ENCODE measurements at regions not wholly inside any gene's neighbourhood (a gene's known extent, or its start where the extent isn't known, plus 50 kb on each side); places are given as distances from the start of the nearest gene placed in this dataset.
A peak's percentile ranks its signal among the peaks of the same experiment; 100 is the strongest.

DNA sequence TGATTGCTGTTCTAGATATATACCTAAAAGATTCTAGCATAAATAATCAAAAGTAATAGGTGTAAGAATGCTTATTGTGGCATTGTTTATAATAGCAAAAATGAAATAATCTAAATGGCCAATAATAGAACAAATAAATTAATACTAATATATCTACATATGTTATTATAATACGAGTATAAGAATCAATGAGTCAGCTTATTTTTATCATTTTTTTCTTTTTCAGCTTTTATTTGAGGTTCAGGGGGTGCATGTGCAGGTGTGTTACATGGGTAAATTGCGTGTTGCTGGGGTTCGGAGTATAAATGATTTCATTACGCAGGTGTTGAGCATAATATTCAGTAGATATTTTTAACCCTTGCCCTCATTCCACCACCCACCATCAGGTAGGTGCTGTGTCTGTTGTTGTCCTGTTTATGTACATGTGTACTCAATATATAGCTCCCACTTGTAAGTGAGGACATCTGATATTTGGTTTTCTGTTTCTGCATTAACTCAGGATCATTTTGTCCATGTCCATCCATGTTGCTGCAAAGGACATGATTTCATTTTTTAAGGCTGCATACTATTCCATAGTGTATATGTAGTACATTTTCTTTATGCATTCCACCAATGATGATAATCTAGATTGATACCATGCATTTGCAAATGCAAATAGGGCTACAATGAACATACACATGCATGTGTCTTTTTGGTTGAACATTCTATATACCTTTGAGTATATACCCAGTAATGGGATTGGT is 122.2 kb upstream of the GMNC start:
- TF ChIP-seq, protein P1, sequence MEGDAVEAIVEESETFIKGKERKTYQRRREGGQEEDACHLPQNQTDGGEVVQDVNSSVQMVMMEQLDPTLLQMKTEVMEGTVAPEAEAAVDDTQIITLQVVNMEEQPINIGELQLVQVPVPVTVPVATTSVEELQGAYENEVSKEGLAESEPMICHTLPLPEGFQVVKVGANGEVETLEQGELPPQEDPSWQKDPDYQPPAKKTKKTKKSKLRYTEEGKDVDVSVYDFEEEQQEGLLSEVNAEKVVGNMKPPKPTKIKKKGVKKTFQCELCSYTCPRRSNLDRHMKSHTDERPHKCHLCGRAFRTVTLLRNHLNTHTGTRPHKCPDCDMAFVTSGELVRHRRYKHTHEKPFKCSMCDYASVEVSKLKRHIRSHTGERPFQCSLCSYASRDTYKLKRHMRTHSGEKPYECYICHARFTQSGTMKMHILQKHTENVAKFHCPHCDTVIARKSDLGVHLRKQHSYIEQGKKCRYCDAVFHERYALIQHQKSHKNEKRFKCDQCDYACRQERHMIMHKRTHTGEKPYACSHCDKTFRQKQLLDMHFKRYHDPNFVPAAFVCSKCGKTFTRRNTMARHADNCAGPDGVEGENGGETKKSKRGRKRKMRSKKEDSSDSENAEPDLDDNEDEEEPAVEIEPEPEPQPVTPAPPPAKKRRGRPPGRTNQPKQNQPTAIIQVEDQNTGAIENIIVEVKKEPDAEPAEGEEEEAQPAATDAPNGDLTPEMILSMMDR (IDR thresholded peaks at IDR 0.05; ENCODE audit: low read depth, low read length): no peak
- TF ChIP-seq MYC (IDR thresholded peaks at IDR 0.05; ENCODE audit: low read depth, low read length) (no peak), POLR2A (IDR thresholded peaks at IDR 0.05; ENCODE audit: extremely low read depth, insufficient read length) (no peak)
- TF ChIP-seq, protein P2, sequence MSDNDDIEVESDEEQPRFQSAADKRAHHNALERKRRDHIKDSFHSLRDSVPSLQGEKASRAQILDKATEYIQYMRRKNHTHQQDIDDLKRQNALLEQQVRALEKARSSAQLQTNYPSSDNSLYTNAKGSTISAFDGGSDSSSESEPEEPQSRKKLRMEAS (IDR thresholded peaks at IDR 0.05; ENCODE audit: low read depth, low read length): no peak
- H3K4me3 ChIP-seq (ENCODE audit: low read depth, low read length): no peak overlapping the region
- no peak for DNase-seq (ENCODE audit: low read depth)

DNA sequence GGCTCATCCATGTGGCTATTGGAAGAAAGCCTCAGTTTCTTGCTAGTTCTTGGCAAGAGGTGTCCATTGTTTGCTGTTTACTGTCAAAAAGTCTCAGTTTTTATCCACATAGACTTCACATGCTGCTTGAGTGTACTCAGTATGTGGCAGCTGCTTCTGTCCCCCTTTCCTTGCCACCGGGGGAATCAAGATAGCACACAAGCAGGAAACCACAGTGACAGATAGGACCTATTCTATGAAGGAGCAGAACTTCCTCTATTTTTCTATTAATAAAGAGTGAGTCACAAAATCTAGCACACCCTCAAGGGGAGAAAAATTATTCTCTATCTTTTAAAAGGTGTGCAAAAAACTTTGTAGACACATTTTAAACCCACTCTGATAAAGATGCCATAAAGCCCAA is 121.4 kb upstream of the GMNC start:
- H3K4me3 ChIP-seq (ENCODE audit: low read depth, low read length): no peak overlapping the region
- no peak for TF ChIP-seq MYC (IDR thresholded peaks at IDR 0.05; ENCODE audit: low read depth, low read length)
- TF ChIP-seq, protein P1 (IDR thresholded peaks at IDR 0.05; ENCODE audit: low read depth, low read length): no peak
- DNase-seq (ENCODE audit: low read depth): peak; percentile 71

DNA sequence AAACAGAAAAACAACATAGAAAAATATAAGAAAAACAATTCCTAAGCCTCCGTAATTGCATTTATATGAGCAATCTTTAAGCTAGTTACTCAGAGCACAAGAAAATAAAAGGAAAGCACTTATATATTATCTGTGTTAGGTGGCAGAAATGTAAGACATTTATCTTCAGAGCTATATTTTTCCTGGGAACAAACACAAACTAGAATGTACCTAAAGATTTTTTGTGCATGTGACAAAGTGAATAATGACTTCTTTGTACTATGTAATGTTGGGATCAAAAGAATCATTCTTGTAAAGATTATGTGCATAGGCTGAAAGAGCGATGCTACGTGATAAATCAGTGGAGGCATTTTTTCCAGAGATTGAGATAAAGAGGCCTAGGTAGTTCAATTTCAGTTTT is 111.3 kb upstream of the GMNC start:
- TF ChIP-seq, protein P1 (IDR thresholded peaks at IDR 0.05; ENCODE audit: low read depth, low read length): no peak
- TF ChIP-seq POLR2A (IDR thresholded peaks at IDR 0.05; ENCODE audit: extremely low read depth, insufficient read length) (no peak), MYC (IDR thresholded peaks at IDR 0.05; ENCODE audit: low read depth, low read length) (no peak)
- TF ChIP-seq, protein P2 (IDR thresholded peaks at IDR 0.05; ENCODE audit: low read depth, low read length): no peak
- H3K4me3 ChIP-seq (ENCODE audit: low read depth, low read length): no peak overlapping the region
- no peak for DNase-seq (ENCODE audit: low read depth)

DNA sequence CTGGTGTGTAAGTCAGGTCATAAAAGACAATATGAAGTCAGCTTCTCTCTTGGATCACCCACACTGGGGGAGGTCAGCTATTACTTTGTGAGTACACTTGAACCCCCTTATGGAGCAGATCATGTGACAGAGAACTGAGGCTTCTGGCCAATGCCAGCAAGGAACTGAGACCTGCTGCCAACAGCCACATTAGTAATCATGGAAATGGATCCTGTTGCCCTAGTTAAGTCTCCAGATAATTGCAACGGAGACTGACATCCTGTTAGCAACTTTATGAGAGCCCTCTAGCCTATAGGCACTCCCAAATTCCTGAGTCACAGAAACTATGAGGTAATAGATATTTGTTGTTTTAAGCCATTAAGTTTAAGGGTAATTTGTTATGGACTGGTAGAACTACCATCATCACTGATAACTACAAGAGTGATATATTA is 110.4 kb upstream of the GMNC start:
- no peak overlapping the region for H3K4me3 ChIP-seq (ENCODE audit: low read depth, low read length)
- TF ChIP-seq, protein P1 (IDR thresholded peaks at IDR 0.05; ENCODE audit: low read depth, low read length): no peak
- TF ChIP-seq MYC (IDR thresholded peaks at IDR 0.05; ENCODE audit: low read depth, low read length) (no peak), POLR2A (IDR thresholded peaks at IDR 0.05; ENCODE audit: extremely low read depth, insufficient read length) (no peak)
- TF ChIP-seq, protein P2 (IDR thresholded peaks at IDR 0.05; ENCODE audit: low read depth, low read length): no peak
- DNase-seq (ENCODE audit: low read depth): no peak

DNA sequence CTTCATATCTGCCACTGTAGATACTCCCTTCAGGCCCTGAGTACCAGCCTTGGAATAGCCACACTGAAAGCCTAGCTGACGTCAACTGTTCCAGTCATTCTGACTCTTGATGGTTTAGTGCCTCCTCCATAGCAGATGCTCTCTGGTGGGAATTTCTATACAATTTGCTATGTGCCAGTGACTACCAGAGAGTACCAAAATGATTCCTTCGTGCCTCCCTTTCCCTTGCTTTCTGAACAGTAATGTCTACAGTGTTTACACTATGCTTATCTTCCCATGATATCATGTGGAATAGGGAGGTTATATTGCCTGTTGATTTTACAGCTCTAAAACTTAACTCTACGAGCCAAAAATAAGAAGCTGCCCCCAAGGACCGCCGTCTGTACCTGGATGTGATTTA is 109.7 kb upstream of the GMNC start:
- no peak overlapping the region for H3K4me3 ChIP-seq (ENCODE audit: low read depth, low read length)
- no peak for DNase-seq (ENCODE audit: low read depth)
- no peak for TF ChIP-seq MYC (IDR thresholded peaks at IDR 0.05; ENCODE audit: low read depth, low read length)
- TF ChIP-seq, protein P1 (IDR thresholded peaks at IDR 0.05; ENCODE audit: low read depth, low read length): no peak
- TF ChIP-seq POLR2A (IDR thresholded peaks at IDR 0.05; ENCODE audit: extremely low read depth, insufficient read length): no peak
- TF ChIP-seq, protein P2 (IDR thresholded peaks at IDR 0.05; ENCODE audit: low read depth, low read length): no peak
